DMS 273 (cell line): ENCODE measurements at regions not wholly inside any gene's neighbourhood (a gene's known extent, or its start where the extent isn't known, plus 50 kb on each side); places are given as distances from the start of the nearest gene placed in this dataset.

Experiments used
- DNase-seq: peaks from one replicate; lab custom pipeline; 2025; ENCODE audit not compliant: unreplicated experiment; lab: John Stamatoyannopoulos, UW

GRCh38 chr2:144587306-144587705 lies 67.4 kb upstream of the ZEB2 start:
- no peak for DNase-seq

GRCh38 chr2:144586476-144586875 lies 66.6 kb upstream of the ZEB2 start:
- no peak for DNase-seq

GRCh38 chr2:144583741-144584453 lies 64.0 kb upstream of the ZEB2 start:
- no peak for DNase-seq

GRCh38 chr2:144583381-144583729 lies 63.4 kb upstream of the ZEB2 start:
- no peak for DNase-seq

- DNase-seq = no peak
Measured at GRCh38 chr2:144582651-144583380, 62.9 kb upstream of the ZEB2 start.

GRCh38 chr2:144580521-144581161 lies 60.7 kb upstream of the ZEB2 start:
- peak; percentile 62 for DNase-seq

GRCh38 chr2:144579556-144579955 lies 59.6 kb upstream of the ZEB2 start:
- DNase-seq = no peak

- DNase-seq = no peak
Measured at GRCh38 chr2:144578099-144578498, 58.2 kb upstream of the ZEB2 start.

GRCh38 chr2:144572977-144573376 lies 53.1 kb upstream of the ZEB2 start:
- no peak for DNase-seq

- no peak for DNase-seq
Measured at GRCh38 chr2:144571770-144572169, 51.9 kb upstream of the ZEB2 start.

- no peak for DNase-seq
Measured at GRCh38 chr2:144570566-144570965, 50.6 kb upstream of the ZEB2 start.
